DOHH2 (cell line): ENCODE measurements at regions not wholly inside any gene's neighbourhood (a gene's known extent, or its start where the extent isn't known, plus 50 kb on each side); places are given as distances from the start of the nearest gene placed in this dataset.

Experiments
- H3F3A ChIP-seq: fragments of 200-600 bp; sonication (generic), shearing (Covaris generic); 2 replicates; pipeline ENCODE4 v1.6.0; 2016; ENCODE audit warnings: antibody characterized with exemption, mild to moderate bottlenecking; ENCODE audit not compliant: control insufficient read depth, insufficient read depth
- H3K27ac ChIP-seq: fragments of 200-600 bp; sonication (generic); 2 replicates; pipeline ENCODE4 v1.5.1; 2014; ENCODE audit warnings: low read depth, mild to moderate bottlenecking, low read length, moderate library complexity
- H3K27me3 ChIP-seq: fragments of 200-600 bp; sonication (generic); 2 replicates; pipeline ENCODE4 v1.6.1; 2014; ENCODE audit warnings: mild to moderate bottlenecking, low read length, mixed read lengths; ENCODE audit not compliant: control insufficient read depth
- H3K36me3 ChIP-seq: fragments of 200-600 bp; sonication (generic); 2 replicates; pipeline ENCODE4 v1.6.1; 2014; ENCODE audit warnings: mild to moderate bottlenecking, low read length, moderate library complexity, mixed read lengths; ENCODE audit not compliant: control insufficient read depth
- H3K4me1 ChIP-seq: fragments of 200-600 bp; sonication (generic); 2 replicates; pipeline ENCODE4 v1.6.1; 2014; ENCODE audit warnings: mild to moderate bottlenecking, low read length, mixed read lengths; ENCODE audit not compliant: control insufficient read depth
- H3K4me2 ChIP-seq: fragments of 200-600 bp; sonication (generic); 2 replicates; pipeline ENCODE4 v1.6.0; 2014; ENCODE audit warnings: mild to moderate bottlenecking, low read length, moderate library complexity
- H3K4me3 ChIP-seq: fragments of 200-600 bp; sonication (generic); 2 replicates; pipeline ENCODE4 v1.5.1; 2014; ENCODE audit warnings: mild to moderate bottlenecking, low read length, mixed read lengths
- H3K79me2 ChIP-seq: fragments of 200-600 bp; sonication (generic); 2 replicates; pipeline ENCODE4 v1.6.1; 2014; ENCODE audit warnings: mild to moderate bottlenecking, low read length, mixed read lengths; ENCODE audit not compliant: control insufficient read depth
- H3K9me2 ChIP-seq: fragments of 200-600 bp; sonication (generic); replicated peaks from 2 replicates; pipeline ENCODE4 v1.6.1; 2014; ENCODE audit warnings: mild to moderate bottlenecking, low read length, mixed read lengths; ENCODE audit not compliant: control insufficient read depth
- H3K9me3 ChIP-seq: fragments of 200-600 bp; sonication (generic); 2 replicates; pipeline ENCODE4 v1.6.1; 2014; ENCODE audit warnings: antibody characterized with exemption, low read length, mixed read lengths; ENCODE audit not compliant: control insufficient read depth, insufficient read depth
- H4K20me1 ChIP-seq: fragments of 200-600 bp; sonication (generic); 2 replicates; pipeline ENCODE4 v1.6.0; 2014; ENCODE audit warnings: low read depth, mild to moderate bottlenecking, antibody characterized with exemption, low read length, moderate library complexity; ENCODE audit not compliant: control insufficient read depth, insufficient read depth
- CTCF ChIP-seq: fragments of 200-600 bp; sonication (generic); IDR thresholded peaks from one replicate; pipeline ENCODE4 v1.5.1; 2014; ENCODE audit warnings: antibody characterized with exemption, mild to moderate bottlenecking, low read depth, low read length; ENCODE audit not compliant: poor library complexity, severe bottlenecking
- EZH2phosphoT487 ChIP-seq: fragments of 200-600 bp; sonication (generic); IDR thresholded peaks from 2 replicates; pipeline ENCODE4 v1.6.1; 2017; ENCODE audit warnings: borderline replicate concordance, mild to moderate bottlenecking, antibody characterized with exemption, low read length, moderate library complexity, mixed read lengths

GRCh38 chr9:12415361-12415760, 277.8 kb upstream of the TYRP1 start:
- Histone ChIP-seq H3K4me1 (no peaks in the 10 kb centered on the region), H3K4me2 (no peak overlapping the region), H3K9me3 (no peaks in the 10 kb centered on the region; the same call in 1 of the 2 replicates), H3K79me2 (no peaks in the 10 kb centered on the region), H4K20me1 (no peaks in the 10 kb centered on the region), H3K4me3 (no peak overlapping the region), H3F3A (no peaks in the 10 kb centered on the region), H3K9me2 (no peaks in the 10 kb centered on the region), H3K27me3 (no peaks in the 10 kb centered on the region), H3K36me3 (no peaks in the 10 kb centered on the region), H3K27ac (no peak overlapping the region)
- TF ChIP-seq EZH2phosphoT487 (no peak), CTCF (no peak)

GRCh38 chr9:12416716-12417115, 276.5 kb upstream of the TYRP1 start:
- Histone ChIP-seq H3K27me3 (no peaks in the 10 kb centered on the region), H3K36me3 (no peaks in the 10 kb centered on the region), H3F3A (no peaks in the 10 kb centered on the region), H3K79me2 (no peaks in the 10 kb centered on the region), H4K20me1 (no peaks in the 10 kb centered on the region), H3K4me2 (no peak overlapping the region), H3K4me3 (no peak overlapping the region), H3K27ac (no peak overlapping the region), H3K9me3 (no peaks in the 10 kb centered on the region; the same call in 1 of the 2 replicates), H3K9me2 (no peaks in the 10 kb centered on the region), H3K4me1 (no peaks in the 10 kb centered on the region)
- no peak for TF ChIP-seq CTCF
- no peak for TF ChIP-seq EZH2phosphoT487

GRCh38 chr9:12424243-12424642, 268.9 kb upstream of the TYRP1 start:
- no peak overlapping the region for H3K27ac ChIP-seq
- H3K36me3 ChIP-seq = no peaks in the 10 kb centered on the region
- no peak overlapping the region for H3K4me2 ChIP-seq
- no peaks in the 10 kb centered on the region for H3K4me1 ChIP-seq
- no peaks in the 10 kb centered on the region for H3K79me2 ChIP-seq
- H3K9me3 ChIP-seq = no peaks in the 10 kb centered on the region
- TF ChIP-seq EZH2phosphoT487 (no peak), CTCF (no peak)
- no peaks in the 10 kb centered on the region for H3F3A ChIP-seq
- H3K27me3 ChIP-seq = no peaks in the 10 kb centered on the region
- H3K4me3 ChIP-seq = no peak overlapping the region
- H4K20me1 ChIP-seq = no peaks in the 10 kb centered on the region
- H3K9me2 ChIP-seq = no peaks in the 10 kb centered on the region
